ENCODE measurements at regions not wholly inside any gene's neighbourhood (a gene's known extent, or its start where the extent isn't known, plus 50 kb on each side); places are given as distances from the start of the nearest gene placed in this dataset.

- TF ChIP-seq CTCF (IDR thresholded peaks at IDR 0.05) (no peak), POLR2A (IDR thresholded peaks at IDR 0.05) (no peak)
- DNase-seq, result peak in 2 of 3 donors; percentile 34 to 56
- Histone ChIP-seq H3K27ac (peak overlapping the region; percentile 4 to 53 (median 14)), H3K36me3 (no peaks in the 10 kb centered on the region), H3K27me3 (no peaks in the 10 kb centered on the region), H3K9me3 (no peaks in the 10 kb centered on the region), H3K4me1 (no peaks in the 10 kb centered on the region), H3K4me3 (no peak overlapping the region)
Measured at GRCh38 chr4:124018383-124019317, 622.1 kb downstream of the SPRY1 start.

GRCh38 chr4:124019749-124020549 is 623.4 kb downstream of the SPRY1 start:
- no peak overlapping the region for H3K4me3 ChIP-seq
- H3K27me3 ChIP-seq, result no peaks in the 10 kb centered on the region
- H3K27ac ChIP-seq, result peak overlapping the region in 2 of 4 donors; percentile 17 to 53
- no peak for TF ChIP-seq POLR2A (IDR thresholded peaks at IDR 0.05)
- no peak for TF ChIP-seq CTCF (IDR thresholded peaks at IDR 0.05)
- DNase-seq, result no peak
- H3K9me3 ChIP-seq, result no peaks in the 10 kb centered on the region
- no peaks in the 10 kb centered on the region for H3K36me3 ChIP-seq
- no peaks in the 10 kb centered on the region for H3K4me1 ChIP-seq

- H3K27ac ChIP-seq, result no peak overlapping the region
- H3K9me3 ChIP-seq, result no peaks in the 10 kb centered on the region
- no peaks in the 10 kb centered on the region for H3K27me3 ChIP-seq
- no peak for TF ChIP-seq CTCF (IDR thresholded peaks at IDR 0.05)
- no peak for TF ChIP-seq POLR2A (IDR thresholded peaks at IDR 0.05)
- no peak overlapping the region for H3K4me3 ChIP-seq
- H3K36me3 ChIP-seq, result no peaks in the 10 kb centered on the region
- no peak for DNase-seq
- no peaks in the 10 kb centered on the region for H3K4me1 ChIP-seq
Measured at GRCh38 chr4:124025000-124025399, 628.4 kb downstream of the SPRY1 start.

GRCh38 chr4:124025428-124025827 is 628.8 kb downstream of the SPRY1 start:
- Histone ChIP-seq H3K27me3 (no peaks in the 10 kb centered on the region), H3K4me3 (no peak overlapping the region), H3K36me3 (no peaks in the 10 kb centered on the region), H3K4me1 (no peaks in the 10 kb centered on the region), H3K9me3 (no peaks in the 10 kb centered on the region), H3K27ac (no peak overlapping the region)
- TF ChIP-seq CTCF (IDR thresholded peaks at IDR 0.05) (no peak), POLR2A (IDR thresholded peaks at IDR 0.05) (no peak)
- DNase-seq, result no peak

- H3K4me3 ChIP-seq, result no peak overlapping the region
- no peaks in the 10 kb centered on the region for H3K4me1 ChIP-seq
- DNase-seq, result no peak
- peak overlapping the region in 1 of 4 donors; percentile 39 for H3K27ac ChIP-seq
- H3K36me3 ChIP-seq, result no peaks in the 10 kb centered on the region
- H3K9me3 ChIP-seq, result no peaks in the 10 kb centered on the region
- TF ChIP-seq CTCF (IDR thresholded peaks at IDR 0.05), result no peak
- no peak for TF ChIP-seq POLR2A (IDR thresholded peaks at IDR 0.05)
- H3K27me3 ChIP-seq, result no peaks in the 10 kb centered on the region
Measured at GRCh38 chr4:124028182-124028581, 631.6 kb downstream of the SPRY1 start.
